ENCODE measurements at regions not wholly inside any gene's neighbourhood (a gene's known extent, or its start where the extent isn't known, plus 50 kb on each side); places are given as distances from the start of the nearest gene placed in this dataset.

- Histone ChIP-seq H3K9ac (ENCODE audit: low read depth, low read length) (no peak overlapping the region), H3K27ac (ENCODE audit: low read length) (no peak overlapping the region), H4K20me1 (ENCODE audit: insufficient read depth, low read length) (no peaks in the 10 kb centered on the region), H3K4me1 (ENCODE audit: insufficient read depth, low read length) (no peaks in the 10 kb centered on the region), H3K4me2 (ENCODE audit: insufficient read depth, low read length) (no peak overlapping the region), H3K79me2 (ENCODE audit: insufficient read depth, low read length) (no peaks in the 10 kb centered on the region), H2AFZ (ENCODE audit: low read depth, low read length) (no peak overlapping the region), H3K9me3 (ENCODE audit: insufficient read depth, low read length, severe bottlenecking) (no peaks in the 10 kb centered on the region), H3K36me3 (ENCODE audit: insufficient read depth, low read length) (no peaks in the 10 kb centered on the region), H3K27me3 (ENCODE audit: insufficient read depth, low read length, poor library complexity) (no peaks in the 10 kb centered on the region), H3K4me3 (ENCODE audit: low read depth in 1 of 2, low read length in 2 of 2) (no peak overlapping the region)
- ATAC-seq (ENCODE audit: insufficient read depth, low read depth), result no peak
- TF ChIP-seq CTCF (IDR thresholded peaks at IDR 0.05; ENCODE audit: borderline replicate concordance, extremely low read depth, low read length, poor library complexity, severe bottlenecking), result no peak
- no peak for TF ChIP-seq EZH2 (IDR thresholded peaks at IDR 0.05; ENCODE audit: borderline replicate concordance, low read depth, low read length, severe bottlenecking)
- no peak for DNase-seq
Measured at GRCh38 chr6:168862346-168862980, 391.2 kb downstream of the THBS2 start.

GRCh38 chr6:168860987-168861386, 392.7 kb downstream of the THBS2 start:
- no peaks in the 10 kb centered on the region for H3K27me3 ChIP-seq (ENCODE audit: insufficient read depth, low read length, poor library complexity)
- no peaks in the 10 kb centered on the region for H4K20me1 ChIP-seq (ENCODE audit: insufficient read depth, low read length)
- H3K4me1 ChIP-seq (ENCODE audit: insufficient read depth, low read length), result no peaks in the 10 kb centered on the region
- TF ChIP-seq CTCF (IDR thresholded peaks at IDR 0.05; ENCODE audit: borderline replicate concordance, extremely low read depth, low read length, poor library complexity, severe bottlenecking) (no peak), EZH2 (IDR thresholded peaks at IDR 0.05; ENCODE audit: borderline replicate concordance, low read depth, low read length, severe bottlenecking) (no peak)
- no peak for ATAC-seq (ENCODE audit: insufficient read depth, low read depth)
- H3K79me2 ChIP-seq (ENCODE audit: insufficient read depth, low read length), result no peaks in the 10 kb centered on the region
- no peaks in the 10 kb centered on the region for H3K9me3 ChIP-seq (ENCODE audit: insufficient read depth, low read length, severe bottlenecking)
- H3K4me2 ChIP-seq (ENCODE audit: insufficient read depth, low read length), result no peak overlapping the region
- no peak for DNase-seq
- H3K9ac ChIP-seq (ENCODE audit: low read depth, low read length), result no peak overlapping the region
- no peak overlapping the region for H3K4me3 ChIP-seq (ENCODE audit: low read depth in 1 of 2, low read length in 2 of 2)
- no peak overlapping the region for H2AFZ ChIP-seq (ENCODE audit: low read depth, low read length)
- H3K27ac ChIP-seq (ENCODE audit: low read length), result no peak overlapping the region
- no peaks in the 10 kb centered on the region for H3K36me3 ChIP-seq (ENCODE audit: insufficient read depth, low read length)

GRCh38 chr6:168860341-168860740, 393.3 kb downstream of the THBS2 start:
- H3K27ac ChIP-seq (ENCODE audit: low read length), result no peak overlapping the region
- no peak for DNase-seq
- H3K4me3 ChIP-seq (ENCODE audit: low read depth in 1 of 2, low read length in 2 of 2), result no peak overlapping the region
- TF ChIP-seq CTCF (IDR thresholded peaks at IDR 0.05; ENCODE audit: borderline replicate concordance, extremely low read depth, low read length, poor library complexity, severe bottlenecking) (no peak), EZH2 (IDR thresholded peaks at IDR 0.05; ENCODE audit: borderline replicate concordance, low read depth, low read length, severe bottlenecking) (no peak)
- H3K36me3 ChIP-seq (ENCODE audit: insufficient read depth, low read length), result no peaks in the 10 kb centered on the region
- no peaks in the 10 kb centered on the region for H3K9me3 ChIP-seq (ENCODE audit: insufficient read depth, low read length, severe bottlenecking)
- H3K4me1 ChIP-seq (ENCODE audit: insufficient read depth, low read length), result no peaks in the 10 kb centered on the region
- no peaks in the 10 kb centered on the region for H3K79me2 ChIP-seq (ENCODE audit: insufficient read depth, low read length)
- H3K9ac ChIP-seq (ENCODE audit: low read depth, low read length), result no peak overlapping the region
- no peaks in the 10 kb centered on the region for H4K20me1 ChIP-seq (ENCODE audit: insufficient read depth, low read length)
- no peaks in the 10 kb centered on the region for H3K27me3 ChIP-seq (ENCODE audit: insufficient read depth, low read length, poor library complexity)
- no peak for ATAC-seq (ENCODE audit: insufficient read depth, low read depth)
- no peak overlapping the region for H2AFZ ChIP-seq (ENCODE audit: low read depth, low read length)
- no peak overlapping the region for H3K4me2 ChIP-seq (ENCODE audit: insufficient read depth, low read length)
